Stomach (tissue), 4 donors: ENCODE measurements at regions not wholly inside any gene's neighbourhood (a gene's known extent, or its start where the extent isn't known, plus 50 kb on each side); places are given as distances from the start of the nearest gene placed in this dataset.

Source experiments
- CTCF ChIP-seq, 7 experiments: fragments of 450-650 bp in 4 of 7; fragments of 200-600 bp in 3 of 7; sonication (generic) in 3 of 7; IDR thresholded peaks; one replicate each; pipeline ENCODE4 v1.5.1; 2016 to 2019; ENCODE audit warnings: antibody characterized with exemption in 7 of 7, control low read depth in 2 of 7, mild to moderate bottlenecking in 1 of 7
- POLR2A ChIP-seq, 4 donors: fragments of 450-650 bp; IDR thresholded peaks; one replicate each; pipeline ENCODE4 v1.6.1; 2016; ENCODE audit warnings: antibody characterized with exemption in 4 of 4, control low read depth in 2 of 4, mild to moderate bottlenecking in 1 of 4, moderate library complexity in 1 of 4

- TF ChIP-seq POLR2A (IDR thresholded peaks at IDR 0.05) (no peak), CTCF (IDR thresholded peaks at IDR 0.05) (no peak)
These were observed 792.8 kb downstream of the ZPLD1 start for GRCh38 chr3:103227651-103228050.
